ENCODE measurements at regions not wholly inside any gene's neighbourhood (a gene's known extent, or its start where the extent isn't known, plus 50 kb on each side); places are given as distances from the start of the nearest gene placed in this dataset.

DNA sequence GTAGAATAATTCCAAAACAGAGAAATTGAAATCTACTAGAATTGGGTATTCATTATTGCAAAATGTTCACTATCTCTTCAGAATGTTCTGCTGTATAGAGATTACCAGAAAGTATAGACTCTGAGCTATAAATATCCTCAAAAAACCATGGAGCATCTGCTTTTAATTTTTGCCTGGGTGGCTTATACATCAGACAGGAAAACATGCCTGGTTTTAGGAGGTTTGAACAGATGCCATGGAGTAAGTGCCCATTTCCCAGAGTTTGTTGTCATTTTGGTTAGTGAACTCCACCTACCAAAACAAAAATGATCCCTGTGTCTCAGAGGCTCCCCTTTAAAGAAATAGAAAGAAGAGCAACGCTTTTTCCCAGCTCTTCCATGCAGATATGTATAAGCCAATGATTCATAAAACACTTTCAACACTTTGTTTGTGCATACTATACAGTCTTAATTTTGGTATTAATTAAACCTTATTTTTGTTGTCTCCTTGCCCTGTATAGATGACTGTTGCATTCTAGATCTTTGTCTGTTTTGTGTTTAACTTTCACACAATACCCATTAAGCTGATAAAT, 68.7 kb downstream of the MEPE start:
- no peak overlapping the region for H3K27ac Mint-ChIP-seq
- intact Hi-C loops (cut with micrococcal nuclease): no loop called here
- ChIA-PET CTCF (interaction anchor here (1.6 kb wide), 1 partner anchor 52 kb away, joined by 4 read pairs; no protein-coding TSS in a partner anchor), POLR2A (no interaction called here)
- no peaks in the 10 kb centered on the region for H3K27me3 Mint-ChIP-seq
- no peaks in the 10 kb centered on the region for H3K36me3 Mint-ChIP-seq (ENCODE audit: low read depth)
- peaks cover 4% of the 10 kb centered on the region for H3K4me1 Mint-ChIP-seq (ENCODE audit: low read depth)
- TF ChIP-seq, protein P1, sequence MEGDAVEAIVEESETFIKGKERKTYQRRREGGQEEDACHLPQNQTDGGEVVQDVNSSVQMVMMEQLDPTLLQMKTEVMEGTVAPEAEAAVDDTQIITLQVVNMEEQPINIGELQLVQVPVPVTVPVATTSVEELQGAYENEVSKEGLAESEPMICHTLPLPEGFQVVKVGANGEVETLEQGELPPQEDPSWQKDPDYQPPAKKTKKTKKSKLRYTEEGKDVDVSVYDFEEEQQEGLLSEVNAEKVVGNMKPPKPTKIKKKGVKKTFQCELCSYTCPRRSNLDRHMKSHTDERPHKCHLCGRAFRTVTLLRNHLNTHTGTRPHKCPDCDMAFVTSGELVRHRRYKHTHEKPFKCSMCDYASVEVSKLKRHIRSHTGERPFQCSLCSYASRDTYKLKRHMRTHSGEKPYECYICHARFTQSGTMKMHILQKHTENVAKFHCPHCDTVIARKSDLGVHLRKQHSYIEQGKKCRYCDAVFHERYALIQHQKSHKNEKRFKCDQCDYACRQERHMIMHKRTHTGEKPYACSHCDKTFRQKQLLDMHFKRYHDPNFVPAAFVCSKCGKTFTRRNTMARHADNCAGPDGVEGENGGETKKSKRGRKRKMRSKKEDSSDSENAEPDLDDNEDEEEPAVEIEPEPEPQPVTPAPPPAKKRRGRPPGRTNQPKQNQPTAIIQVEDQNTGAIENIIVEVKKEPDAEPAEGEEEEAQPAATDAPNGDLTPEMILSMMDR (IDR thresholded peaks at IDR 0.05): no peak
- ATAC-seq: no peak
- H3K9me3 Mint-ChIP-seq: no peaks in the 10 kb centered on the region
- no peak overlapping the region for H3K4me3 Mint-ChIP-seq
- DNase-seq: no peak

- TF ChIP-seq, protein P1 (IDR thresholded peaks at IDR 0.05): no peak
- H3K4me3 Mint-ChIP-seq: no peak overlapping the region
- H3K36me3 Mint-ChIP-seq (ENCODE audit: low read depth): no peaks in the 10 kb centered on the region
- no peak overlapping the region for H3K27ac Mint-ChIP-seq
- DNase-seq (no peak), ATAC-seq (no peak)
- H3K27me3 Mint-ChIP-seq: peaks cover 1% of the 10 kb centered on the region
- no peaks in the 10 kb centered on the region for H3K9me3 Mint-ChIP-seq
- ChIA-PET POLR2A (no interaction called here), CTCF (interaction anchor here (1.5 kb wide), 1 partner anchor 9 kb away, joined by 3 read pairs; no protein-coding TSS in a partner anchor)
- no peaks in the 10 kb centered on the region for H3K4me1 Mint-ChIP-seq (ENCODE audit: low read depth)
- intact Hi-C loops (cut with micrococcal nuclease): no loop called here
These were observed 70.8 kb upstream of the SPP1 start for GRCh38 chr4:87904639-87905160.

DNA sequence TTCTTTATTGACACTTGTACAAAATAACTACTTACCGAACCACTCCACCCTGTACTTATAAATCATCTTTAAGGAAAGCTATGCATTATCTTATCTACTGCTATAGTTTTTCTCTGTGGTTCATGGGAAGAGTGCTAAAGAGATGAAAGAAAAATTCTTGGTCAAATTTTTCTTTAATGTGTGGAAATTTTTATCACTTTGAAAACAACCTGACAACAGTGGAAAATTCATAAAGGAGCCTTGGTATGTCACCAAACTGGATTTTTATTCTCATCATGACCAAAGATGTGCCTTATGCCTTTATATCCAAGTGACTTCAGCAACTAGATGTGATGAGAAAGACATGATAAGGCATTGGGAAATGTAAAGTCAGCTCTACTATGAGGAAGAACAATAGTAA, 67.2 kb upstream of the SPP1 start:
- peaks cover 6% of the 10 kb centered on the region for H3K27me3 Mint-ChIP-seq
- H3K36me3 Mint-ChIP-seq (ENCODE audit: low read depth): no peaks in the 10 kb centered on the region
- no peaks in the 10 kb centered on the region for H3K4me1 Mint-ChIP-seq (ENCODE audit: low read depth)
- DNase-seq (no peak), ATAC-seq (no peak)
- ChIA-PET CTCF (interaction anchor here (0.5 kb wide), 1 partner anchor 56 kb away, joined by 3 read pairs; no protein-coding TSS in a partner anchor), POLR2A (no interaction called here)
- intact Hi-C loops (cut with micrococcal nuclease): no loop called here
- H3K9me3 Mint-ChIP-seq: no peaks in the 10 kb centered on the region
- no peak overlapping the region for H3K27ac Mint-ChIP-seq
- no peak overlapping the region for H3K4me3 Mint-ChIP-seq
- TF ChIP-seq, protein P1 (IDR thresholded peaks at IDR 0.05): no peak

DNA sequence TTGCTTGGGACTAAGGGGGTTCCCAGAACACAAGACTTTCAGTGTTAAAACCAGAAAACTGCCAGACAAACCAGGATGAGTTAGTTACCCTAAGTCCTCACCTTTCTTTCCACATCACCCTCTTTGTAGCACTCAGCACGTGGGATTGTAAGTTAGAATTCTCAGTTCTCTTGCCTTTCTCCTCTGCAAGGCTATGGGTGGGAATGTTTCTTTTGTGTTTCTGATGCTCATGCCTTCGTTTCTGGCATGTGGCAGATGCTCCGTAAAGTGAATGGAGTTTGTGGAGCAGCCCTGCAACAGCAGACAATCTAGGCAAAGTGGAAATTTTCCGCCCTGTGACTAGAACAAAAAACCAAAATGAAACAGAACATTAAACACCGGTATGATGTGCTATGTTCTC, 64.7 kb upstream of the SPP1 start:
- ChIA-PET POLR2A (no interaction called here), CTCF (no interaction called here)
- TF ChIP-seq, protein P1 (IDR thresholded peaks at IDR 0.05): no peak
- DNase-seq (no peak), ATAC-seq (no peak)
- H3K36me3 Mint-ChIP-seq (ENCODE audit: low read depth): no peaks in the 10 kb centered on the region
- H3K27ac Mint-ChIP-seq: no peak overlapping the region
- no peaks in the 10 kb centered on the region for H3K9me3 Mint-ChIP-seq
- intact Hi-C loops (cut with micrococcal nuclease): no loop called here
- no peaks in the 10 kb centered on the region for H3K4me1 Mint-ChIP-seq (ENCODE audit: low read depth)
- no peak overlapping the region for H3K4me3 Mint-ChIP-seq
- peaks cover 6% of the 10 kb centered on the region for H3K27me3 Mint-ChIP-seq

- H3K27me3 Mint-ChIP-seq: peaks cover 6% of the 10 kb centered on the region
- CTCF ChIA-PET: no interaction called here
- intact Hi-C loops (cut with micrococcal nuclease): no loop called here
- ATAC-seq: no peak
- H3K4me1 Mint-ChIP-seq (ENCODE audit: low read depth): no peaks in the 10 kb centered on the region
- no peak for DNase-seq
- TF ChIP-seq, protein P1 (IDR thresholded peaks at IDR 0.05): no peak
- no peak overlapping the region for H3K27ac Mint-ChIP-seq
- no peaks in the 10 kb centered on the region for H3K36me3 Mint-ChIP-seq (ENCODE audit: low read depth)
- H3K4me3 Mint-ChIP-seq: no peak overlapping the region
- no peaks in the 10 kb centered on the region for H3K9me3 Mint-ChIP-seq
- POLR2A ChIA-PET: no interaction called here
These were observed 64.2 kb upstream of the SPP1 start for GRCh38 chr4:87911252-87911774.

All from activated CD8-positive, alpha-beta T cell treated with anti-CD3 and anti-CD28 coated beads for 36 hours (primary cell).